NCI-H345 treated with DMSO at 0.1 percent for 48 hours (cell line): ENCODE measurements at regions not wholly inside any gene's neighbourhood (a gene's known extent, or its start where the extent isn't known, plus 50 kb on each side); places are given as distances from the start of the nearest gene placed in this dataset.
A peak's percentile ranks its signal among the peaks of the same experiment; 100 is the strongest.

ENCODE experiments used
- DNase-seq: peaks from one replicate; lab custom pipeline; 2025; ENCODE audit not compliant: unreplicated experiment; lab: John Stamatoyannopoulos, UW

DNA sequence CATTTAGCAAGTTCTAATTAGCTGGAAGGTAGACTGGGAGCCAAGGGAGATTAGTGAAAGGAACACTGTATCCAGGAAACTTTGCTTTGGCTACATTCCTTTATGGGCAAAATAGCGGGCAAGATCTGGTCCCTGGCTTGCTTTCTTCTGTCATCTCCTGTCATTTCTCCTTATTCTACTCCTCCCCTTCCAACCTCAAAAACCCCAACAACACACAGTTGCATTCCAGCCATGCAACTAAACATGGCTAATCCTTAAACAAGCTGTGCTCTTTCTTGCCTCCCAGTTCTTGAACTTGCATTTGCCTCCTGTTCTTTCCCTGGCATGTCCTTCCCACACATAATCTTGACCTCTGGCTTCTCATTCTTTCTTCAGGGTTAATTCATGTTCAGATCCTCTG lies 59.5 kb upstream of the CDCA7L start:
- no peak for DNase-seq

DNA sequence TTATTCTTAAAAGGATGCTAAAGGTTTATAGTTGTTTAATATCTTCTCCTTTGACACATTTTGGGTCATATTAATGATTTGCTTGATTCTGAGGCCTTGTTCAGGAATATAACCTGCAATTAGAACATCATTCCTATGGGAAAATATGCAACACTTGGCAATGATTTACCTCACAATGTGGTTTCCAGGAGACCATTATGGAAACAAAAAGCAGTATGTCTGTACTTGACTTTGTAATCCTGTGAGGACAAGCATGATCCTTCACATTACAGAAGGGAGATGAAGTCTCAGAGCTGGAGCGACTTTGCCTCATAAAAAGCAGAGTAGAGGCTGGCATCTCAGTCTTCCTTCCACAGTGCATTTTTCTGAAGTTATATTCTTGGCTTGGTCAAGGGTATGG lies 57.0 kb upstream of the CDCA7L start:
- no peak for DNase-seq

DNA sequence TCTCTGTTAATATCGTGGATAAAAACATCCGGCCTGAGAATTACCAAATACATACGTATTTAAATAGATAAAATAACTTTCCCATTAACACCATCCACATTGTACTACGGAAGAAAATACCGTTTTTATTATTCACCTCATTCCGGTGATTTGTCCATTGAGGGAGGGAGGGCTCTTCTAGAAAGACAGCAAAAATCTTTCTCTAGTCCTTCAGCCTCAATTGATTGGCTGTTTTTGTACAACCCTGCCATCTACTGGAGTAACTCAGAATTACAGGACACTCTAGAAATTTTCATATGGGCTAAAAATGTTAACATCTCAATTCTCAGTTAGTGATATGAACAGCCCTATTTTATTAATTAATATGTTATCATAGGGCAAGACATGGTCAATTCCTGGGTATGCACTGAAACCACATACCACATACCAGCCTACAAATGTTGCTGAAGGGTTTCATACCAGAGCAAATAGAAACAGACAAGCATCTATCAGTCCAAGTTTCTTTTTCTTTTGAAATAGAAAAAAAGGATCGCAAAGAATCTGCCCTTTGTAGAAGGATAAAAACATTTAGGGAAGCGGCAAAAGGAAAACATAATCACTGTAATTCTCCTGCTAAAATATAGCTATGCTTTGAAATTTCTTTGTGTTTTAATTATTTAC lies 55.8 kb upstream of the CDCA7L start:
- DNase-seq, result peak; percentile 45

DNA sequence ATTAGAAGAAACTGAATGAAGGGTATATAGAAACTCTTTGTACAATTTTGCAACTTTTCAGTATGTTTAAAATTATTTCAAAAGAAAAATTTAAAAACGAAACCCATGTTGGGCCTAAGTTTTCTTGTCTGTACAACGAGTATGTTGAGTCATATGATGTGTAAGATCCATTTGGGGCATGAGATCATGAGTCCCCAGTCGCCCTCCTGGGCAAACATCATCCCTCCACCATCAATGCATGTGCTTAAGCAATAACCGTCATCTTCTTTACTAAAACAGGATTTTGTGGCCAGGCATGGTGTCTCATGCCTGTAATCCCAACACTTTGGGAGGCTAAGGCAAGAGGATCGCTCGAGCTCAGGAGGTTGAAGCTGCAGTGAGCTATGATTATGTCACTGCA lies 54.2 kb upstream of the CDCA7L start:
- no peak for DNase-seq

DNA sequence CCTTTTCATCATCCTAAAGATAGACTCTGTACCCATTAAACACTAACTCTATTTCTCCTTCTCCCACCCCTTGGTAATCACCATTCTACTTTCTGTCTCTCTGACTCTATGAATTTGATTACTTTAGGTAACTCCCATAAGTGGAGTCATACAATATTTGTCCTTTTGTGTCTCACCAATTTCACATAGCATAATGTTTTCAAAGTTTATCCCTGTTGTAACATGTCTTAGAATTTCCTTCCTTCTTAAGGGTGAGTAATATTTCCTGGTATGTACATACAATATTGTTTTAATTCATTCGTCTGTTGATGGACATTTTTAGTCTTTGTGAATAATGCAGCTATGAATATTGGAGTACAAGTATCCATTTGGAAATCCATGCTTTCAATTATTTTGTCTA lies 50.9 kb upstream of the CDCA7L start:
- DNase-seq, result no peak
